Right kidney (tissue), 1 donor: ENCODE measurements at regions not wholly inside any gene's neighbourhood (a gene's known extent, or its start where the extent isn't known, plus 50 kb on each side); places are given as distances from the start of the nearest gene placed in this dataset.

Source experiments
- DNase-seq: peaks from one replicate; pipeline ENCODE4 v3.0.0-alpha.2; 2016

DNA sequence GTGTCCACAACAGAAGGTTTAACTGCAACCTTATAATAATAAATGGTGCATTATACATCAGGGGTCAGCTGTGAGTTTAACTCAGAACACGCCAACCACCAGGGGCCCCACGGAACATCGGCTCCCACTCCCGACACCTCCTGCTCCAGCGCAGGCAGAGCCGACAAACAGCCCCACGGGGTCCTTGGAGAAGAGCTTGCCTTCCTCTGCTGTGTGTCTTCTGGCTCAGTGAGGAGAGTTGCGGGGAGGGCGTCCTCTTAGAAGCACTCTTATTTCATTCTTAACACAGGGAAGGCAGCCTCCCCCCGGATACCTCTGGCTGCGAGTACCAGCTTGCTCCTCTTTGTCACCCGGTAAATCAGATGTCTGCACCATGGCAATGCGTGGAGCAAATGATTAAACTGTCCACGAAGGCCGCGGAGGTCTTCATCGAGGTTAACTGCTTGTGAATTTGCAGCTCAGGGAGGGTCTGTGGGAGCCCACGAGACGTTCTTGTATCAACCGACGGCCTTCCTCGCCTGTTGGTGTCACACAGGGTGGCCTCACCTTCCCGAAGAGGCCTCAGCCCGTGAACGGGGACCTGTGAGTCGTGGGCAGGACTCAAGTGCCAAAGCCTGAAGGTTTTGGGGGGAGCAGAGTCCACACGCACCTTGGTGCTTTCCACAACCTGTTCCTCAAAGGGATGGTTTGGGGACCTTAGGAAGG, 464.0 kb downstream of the BRD1 start:
- no peak for DNase-seq

GRCh38 chr22:49362211-49362839, 465.3 kb downstream of the BRD1 start:
- DNase-seq, result no peak

GRCh38 chr22:49361164-49361563, 466.5 kb downstream of the BRD1 start:
- no peak for DNase-seq

DNA sequence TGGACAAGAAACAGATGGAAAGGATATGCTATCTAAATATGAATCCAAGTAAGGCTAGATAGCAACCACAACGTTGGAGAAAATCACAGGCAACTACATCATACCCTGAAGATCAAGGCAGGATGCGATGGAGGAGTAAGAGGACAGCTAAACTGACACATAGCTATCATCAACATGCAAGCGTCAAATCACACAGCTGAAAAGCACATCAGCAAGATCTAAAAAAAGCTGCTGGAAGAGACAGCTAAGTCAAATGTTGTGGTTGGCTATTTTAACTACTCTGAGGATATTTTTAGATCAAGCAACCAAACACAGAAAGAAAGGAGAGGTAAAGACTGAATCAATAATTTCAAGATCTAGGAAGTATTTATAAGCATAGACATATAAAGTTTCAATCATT, 466.9 kb downstream of the BRD1 start:
- no peak for DNase-seq

- no peak for DNase-seq
These were observed 468.6 kb downstream of the BRD1 start for GRCh38 chr22:49359076-49359475.

- DNase-seq, result no peak
These were observed 469.8 kb downstream of the BRD1 start for GRCh38 chr22:49357661-49358440.

DNA sequence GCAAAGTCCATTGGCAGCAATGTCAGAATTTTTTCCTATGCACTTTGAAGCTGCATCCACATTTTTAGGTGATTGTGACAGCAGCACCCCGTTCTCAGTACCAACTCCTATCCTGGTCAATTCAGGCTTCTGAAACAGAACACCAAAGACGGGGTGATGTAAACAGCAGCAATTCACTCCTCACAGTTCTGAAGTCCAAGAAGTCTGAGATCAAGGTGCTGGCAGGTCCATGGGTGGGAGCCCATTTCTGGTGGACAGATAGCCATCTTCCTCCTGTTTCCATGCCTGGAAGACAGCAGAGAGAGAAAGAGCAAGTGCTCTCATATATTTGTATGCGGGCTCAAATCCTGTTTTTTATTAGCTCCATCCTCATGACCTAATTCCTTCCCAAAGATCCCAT, 471.2 kb downstream of the BRD1 start:
- DNase-seq, result no peak

DNA sequence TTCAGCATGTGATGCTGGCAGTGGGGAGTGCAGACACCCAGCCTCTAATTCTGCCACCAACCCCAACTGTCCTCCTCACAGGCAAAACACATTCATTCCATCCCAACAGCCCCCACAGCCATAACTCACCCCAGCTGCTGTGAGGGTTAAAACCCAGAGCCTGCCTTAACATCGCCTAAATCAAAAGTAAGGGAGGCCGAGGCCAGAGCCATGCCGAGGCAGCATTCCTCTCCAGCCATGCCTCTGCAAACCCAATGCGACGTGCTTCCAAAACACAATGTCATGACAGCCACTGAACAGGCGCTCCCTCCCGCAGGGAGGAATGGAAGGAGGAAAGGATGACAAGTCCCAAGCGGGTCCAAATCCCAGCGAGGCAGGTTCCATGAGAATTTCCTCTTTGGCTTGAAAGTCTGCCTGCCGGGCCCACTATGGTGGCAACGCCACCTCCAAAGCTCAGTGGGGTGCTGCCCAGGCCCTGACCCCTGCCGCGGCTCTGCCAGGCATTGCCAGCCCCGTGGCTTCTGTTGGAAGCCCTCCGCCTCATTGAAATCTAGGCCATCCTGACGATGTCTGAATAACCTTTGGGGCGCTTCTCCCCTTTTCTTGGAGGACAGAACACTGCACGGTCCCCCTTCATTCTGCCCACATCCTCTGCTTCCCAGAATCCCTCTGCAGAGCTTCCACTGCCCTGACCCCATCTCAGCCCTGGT, 472.3 kb downstream of the BRD1 start:
- DNase-seq, result no peak

DNA sequence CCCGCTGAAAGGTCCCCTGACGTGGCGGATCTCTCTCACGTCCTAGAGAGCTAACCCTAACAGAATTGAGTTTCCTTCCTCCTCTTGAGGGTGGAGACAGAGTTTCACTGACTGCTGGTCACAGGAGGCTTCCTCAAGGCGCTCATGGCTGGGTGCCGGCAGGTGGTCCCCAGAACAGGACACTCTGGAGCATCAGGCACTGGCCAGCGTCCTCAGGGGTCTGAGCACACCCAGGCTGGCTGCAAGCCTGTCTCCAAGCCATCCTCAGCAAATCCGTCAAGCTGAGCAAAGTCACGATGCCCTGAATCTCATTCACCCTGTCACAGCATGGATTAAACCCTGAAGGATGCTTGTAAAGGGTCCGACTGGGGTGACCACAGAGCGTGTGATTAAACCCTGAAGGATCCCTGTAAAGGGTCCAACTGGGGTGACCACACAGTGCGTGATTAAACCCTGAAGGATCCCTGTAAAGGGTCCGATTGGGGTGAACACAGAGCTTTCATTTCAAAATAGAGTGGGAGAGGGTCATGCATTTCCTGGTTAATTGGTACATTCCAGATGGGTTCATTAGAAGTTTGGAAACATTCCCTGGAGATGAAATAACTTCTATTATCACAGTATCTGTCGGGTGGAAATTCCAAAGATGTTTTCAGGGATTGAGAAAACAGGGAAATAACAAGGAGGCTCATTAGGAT, 473.0 kb downstream of the BRD1 start:
- DNase-seq, result no peak

DNA sequence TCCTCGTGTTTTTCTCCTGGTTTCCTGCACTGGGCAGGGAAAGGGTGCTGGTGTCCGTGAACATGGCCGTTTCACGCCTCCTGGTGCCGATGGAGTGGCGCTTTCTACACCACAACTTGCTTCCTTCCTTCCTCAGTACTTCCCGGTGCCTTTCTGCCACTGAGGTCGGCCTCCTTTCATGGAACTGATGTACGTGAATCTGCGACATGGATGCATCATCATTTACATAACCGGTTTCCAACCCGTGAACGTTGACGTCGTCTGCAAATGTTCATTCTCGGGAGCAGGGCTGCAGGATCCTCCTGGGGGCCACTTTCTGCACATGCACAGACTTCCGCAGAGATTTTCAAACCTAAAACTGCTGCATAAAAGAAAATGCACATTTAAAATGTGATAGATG, 474.4 kb downstream of the BRD1 start:
- DNase-seq, result no peak

DNA sequence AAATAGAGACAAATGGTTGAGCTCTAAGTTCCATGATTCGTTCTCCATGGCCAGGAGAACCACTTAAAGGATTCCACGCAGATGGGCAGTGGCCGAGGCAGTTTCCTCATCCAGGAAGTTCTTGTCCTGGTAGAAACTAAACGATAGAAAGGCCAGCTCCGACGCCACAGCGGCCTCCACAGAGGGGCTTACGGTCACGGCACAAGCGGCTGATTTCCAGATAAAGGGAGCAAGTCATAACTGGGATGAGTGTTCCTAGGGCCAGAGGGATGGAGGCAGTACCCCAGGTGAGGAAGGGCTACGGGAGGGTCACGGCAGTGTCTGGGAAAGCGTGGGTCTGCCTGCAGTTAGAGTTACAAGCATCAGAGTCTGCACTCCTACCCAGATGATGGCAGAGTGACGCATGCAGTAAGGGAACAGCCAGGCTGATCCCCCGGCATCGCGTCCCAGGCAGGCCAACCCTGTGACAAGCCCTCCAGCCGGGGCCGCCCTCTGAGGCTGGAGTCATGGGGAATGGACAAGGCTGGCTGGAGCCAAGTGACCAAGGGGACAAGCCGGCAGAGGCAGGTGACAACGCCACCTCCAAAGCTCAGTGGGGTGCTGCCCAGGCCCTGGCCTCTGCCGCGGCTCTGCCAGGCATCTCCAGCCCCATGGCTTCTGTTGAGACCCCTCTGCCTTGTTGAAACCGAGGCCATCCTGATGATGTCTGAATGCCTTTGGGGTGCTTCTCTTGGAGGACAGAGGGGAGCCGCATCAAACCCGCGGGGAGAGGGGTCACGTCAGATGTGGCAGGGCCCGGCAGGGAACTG, 475.1 kb downstream of the BRD1 start:
- no peak for DNase-seq

- no peak for DNase-seq
These were observed 475.9 kb downstream of the BRD1 start for GRCh38 chr22:49351761-49352227.

- no peak for DNase-seq
These were observed 477.1 kb downstream of the BRD1 start for GRCh38 chr22:49350441-49351121.

DNA sequence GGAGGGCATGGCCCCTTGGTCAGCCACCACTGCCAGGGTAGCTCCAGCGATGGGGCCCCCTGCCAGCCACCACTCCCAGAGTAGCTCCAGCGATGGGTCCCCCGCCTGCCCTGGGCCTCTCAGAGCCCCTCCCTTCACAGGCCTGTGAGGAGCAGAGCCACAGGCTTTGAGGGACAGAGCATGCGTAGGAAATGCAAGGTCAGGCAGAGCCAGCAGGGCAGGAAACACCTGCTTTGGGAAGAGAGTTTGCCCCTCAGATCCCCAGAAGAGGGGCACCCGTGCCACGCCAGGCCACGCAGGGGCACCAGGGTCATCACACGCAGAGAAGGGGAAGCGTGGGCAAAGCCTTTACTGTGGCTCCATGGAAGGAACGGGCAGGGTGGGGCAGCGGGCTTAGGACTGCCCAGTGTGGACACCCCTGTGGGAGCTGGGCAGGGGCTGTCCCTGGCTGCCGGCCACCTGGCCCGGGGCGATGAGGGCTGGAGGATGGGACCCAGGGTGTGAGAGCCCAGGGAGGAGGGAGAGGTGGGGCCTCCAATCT, 477.8 kb downstream of the BRD1 start:
- DNase-seq, result no peak

DNA sequence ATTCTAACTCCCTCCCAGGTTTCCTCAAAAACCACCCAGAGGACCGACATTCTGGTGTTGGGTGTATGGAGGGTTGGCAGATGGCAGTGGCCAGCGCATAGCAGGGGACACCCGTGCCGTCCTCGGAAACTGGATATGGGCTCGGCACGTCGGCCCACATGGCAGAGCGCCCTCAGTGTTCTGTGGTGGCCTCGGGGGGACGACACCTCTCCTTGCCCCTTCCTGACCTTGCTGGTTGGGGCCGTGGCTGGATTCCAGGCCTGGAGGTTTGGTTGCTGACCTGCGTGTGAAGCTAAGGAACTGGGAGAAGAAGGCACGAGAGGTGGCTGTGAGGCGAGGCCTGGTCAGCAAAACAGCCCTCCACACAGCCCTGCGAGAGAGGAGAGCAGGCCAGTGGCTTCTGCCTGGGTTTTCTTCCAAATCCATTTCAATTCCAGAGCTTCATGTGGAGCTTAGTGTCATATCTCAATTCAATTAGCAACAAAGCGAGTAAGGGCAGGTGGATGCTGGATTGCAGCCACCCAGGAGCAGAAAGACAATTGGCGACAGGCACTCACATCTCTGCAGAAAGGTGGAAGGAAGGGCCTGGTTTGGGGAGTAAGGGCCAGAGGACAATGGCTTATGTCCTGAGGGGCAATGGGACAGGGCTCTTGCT, 478.4 kb downstream of the BRD1 start:
- DNase-seq, result no peak

DNA sequence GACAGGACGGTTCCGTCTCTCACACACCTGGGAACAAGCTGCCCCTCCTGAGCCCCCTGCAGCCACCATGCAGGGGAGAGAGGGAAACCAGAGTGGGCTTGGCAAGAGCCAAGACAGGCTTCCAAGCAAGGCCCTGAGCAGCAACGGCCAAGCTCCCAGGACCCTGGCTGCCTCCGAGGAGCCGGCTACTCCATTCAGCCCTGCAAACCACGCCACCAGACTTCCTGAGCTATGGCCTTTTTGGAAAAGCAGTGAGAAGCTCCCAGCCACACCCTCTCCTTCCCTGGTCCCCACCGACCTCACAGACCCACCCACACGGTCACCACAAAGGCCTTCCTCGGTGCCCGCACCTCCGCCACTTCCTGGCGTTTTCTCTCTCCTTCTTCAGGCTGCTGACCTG, 479.0 kb downstream of the BRD1 start:
- DNase-seq, result no peak

GRCh38 chr22:49347376-49347775, 480.3 kb downstream of the BRD1 start:
- DNase-seq, result no peak

DNA sequence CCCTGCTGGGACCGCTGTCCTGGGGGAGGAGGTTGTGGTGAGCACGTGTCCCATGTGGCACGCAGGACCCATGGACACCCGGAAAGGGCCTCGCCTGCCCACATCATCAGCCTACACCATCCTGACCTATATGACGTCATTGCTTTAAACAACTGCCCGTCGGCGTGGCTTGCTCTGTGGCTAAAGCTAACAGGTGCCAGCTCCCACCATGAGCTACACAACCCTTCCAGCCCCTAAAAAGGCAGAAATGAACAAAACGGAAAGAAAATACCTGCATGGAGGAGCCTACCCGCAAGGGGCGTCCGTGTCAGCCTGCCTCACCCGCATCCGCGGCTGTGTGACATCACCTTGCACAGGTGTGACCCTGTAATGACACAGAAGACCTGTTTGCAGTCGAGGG, 481.8 kb downstream of the BRD1 start:
- DNase-seq, result no peak

DNA sequence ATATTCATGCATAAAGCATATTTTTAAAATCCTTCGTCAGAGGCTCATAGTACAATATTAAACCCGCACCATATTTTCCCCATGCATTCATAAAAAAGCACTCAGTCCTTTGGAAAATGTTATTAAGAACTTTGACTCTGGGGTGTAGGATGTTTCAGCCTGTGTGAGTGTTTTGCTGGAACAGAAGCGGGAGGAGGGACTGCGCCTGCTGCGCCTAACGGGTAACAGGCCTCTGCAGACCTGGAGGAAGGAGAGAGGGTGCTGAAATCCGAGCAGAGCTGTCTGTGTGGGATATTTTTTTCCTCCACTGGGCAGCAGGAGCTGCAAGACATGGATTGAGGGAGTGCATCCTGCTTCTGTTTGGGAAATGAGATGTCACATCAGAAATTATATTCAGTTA, 483.0 kb downstream of the BRD1 start:
- DNase-seq, result no peak

- DNase-seq, result no peak
These were observed 483.5 kb downstream of the BRD1 start for GRCh38 chr22:49344161-49344560.
